Urinary bladder (tissue), 3 donors: ENCODE measurements at regions not wholly inside any gene's neighbourhood (a gene's known extent, or its start where the extent isn't known, plus 50 kb on each side); places are given as distances from the start of the nearest gene placed in this dataset.
"Not testable (repeated sequence)": the region's sequence is repeated elsewhere in the genome, so short reads cannot be mapped to it uniquely, and the experiment has no call there.

Source experiments
- DNase-seq: peaks from one replicate; pipeline ENCODE4 v3.0.0-alpha.2; 2015; ENCODE audit errors: extremely low spot score
- H3K27ac ChIP-seq: one replicate; pipeline ENCODE4 v1.5.1; 2013; ENCODE audit warnings: low read depth, mild to moderate bottlenecking, moderate library complexity
- H3K36me3 ChIP-seq: one replicate; pipeline ENCODE4 v1.6.1; 2013; ENCODE audit warnings: mild to moderate bottlenecking, moderate library complexity; ENCODE audit not compliant: insufficient read depth
- H3K4me1 ChIP-seq: one replicate; pipeline ENCODE4 v1.6.1; 2013; ENCODE audit warnings: mild to moderate bottlenecking, moderate library complexity; ENCODE audit not compliant: insufficient read depth
- H3K4me3 ChIP-seq: one replicate; pipeline ENCODE4 v1.5.1; 2013; ENCODE audit warnings: low read depth, low read length
- WGBS: extraction: QIAGEN DNeasy Blood & Tissue Kit; methylation state at CpG from one replicate; pipeline ENCODE4 v1.1.7; 2013; 5-methylcytosine and 5-hydroxymethylcytosine counted together
- donor health status: healthy with polysubstance abuse.
- donor health status: healthy.

- no peak for DNase-seq
- WGBS, result 79% methylated on average over 7 of the region's 7 CpGs
- Histone ChIP-seq H3K4me3 (no peak overlapping the region), H3K27ac (no peak overlapping the region), H3K4me1 (no peaks in the 10 kb centered on the region), H3K36me3 (no peaks in the 10 kb centered on the region)
Measured at GRCh38 chr13:104937881-104938280, 1597.6 kb downstream of the EFNB2 start.

GRCh38 chr13:104936304-104936703 lies 1599.2 kb downstream of the EFNB2 start:
- H3K4me1 ChIP-seq, result no peaks in the 10 kb centered on the region
- H3K36me3 ChIP-seq, result no peaks in the 10 kb centered on the region
- DNase-seq, result no peak
- H3K27ac ChIP-seq, result no peak overlapping the region
- WGBS, result 56% methylated on average over 2 of the region's 2 CpGs
- no peak overlapping the region for H3K4me3 ChIP-seq

- not testable (repeated sequence) for H3K4me3 ChIP-seq, H3K4me1 ChIP-seq, H3K36me3 ChIP-seq, DNase-seq, H3K27ac ChIP-seq
- WGBS, result 94% methylated on average over 1 of the region's 1 CpG
Measured at GRCh38 chr13:104920513-104920912, 1614.9 kb downstream of the EFNB2 start.

- Histone ChIP-seq H3K4me1 (no peaks in the 10 kb centered on the region), H3K4me3 (no peak overlapping the region), H3K36me3 (no peaks in the 10 kb centered on the region), H3K27ac (no peak overlapping the region)
- 92% methylated on average over 4 of the region's 4 CpGs for WGBS
- DNase-seq, result no peak
Measured at GRCh38 chr13:104920091-104920490, 1615.4 kb downstream of the EFNB2 start.

- 85% methylated on average over 1 of the region's 1 CpG for WGBS
- Histone ChIP-seq H3K4me1 (no peaks in the 10 kb centered on the region), H3K4me3 (no peak overlapping the region), H3K36me3 (no peaks in the 10 kb centered on the region), H3K27ac (no peak overlapping the region)
- no peak for DNase-seq
Measured at GRCh38 chr13:104900191-104900817, 1635.2 kb downstream of the EFNB2 start.

- H3K4me3 ChIP-seq, result no peak overlapping the region
- 95% methylated on average over 3 of the region's 3 CpGs for WGBS
- no peak for DNase-seq
- H3K36me3 ChIP-seq, result no peaks in the 10 kb centered on the region
- no peaks in the 10 kb centered on the region for H3K4me1 ChIP-seq
- no peak overlapping the region for H3K27ac ChIP-seq
Measured at GRCh38 chr13:104898484-104898883, 1637.0 kb downstream of the EFNB2 start.

- peak; percentile 4 for DNase-seq
- H3K4me1 ChIP-seq, result no peaks in the 10 kb centered on the region
Measured at GRCh38 chr13:104895521-104895920, 1639.9 kb downstream of the EFNB2 start.

GRCh38 chr13:104875038-104875754 lies 1660.3 kb downstream of the EFNB2 start:
- 75% methylated on average over 2 of the region's 2 CpGs for WGBS
- H3K36me3 ChIP-seq, result no peaks in the 10 kb centered on the region
- H3K4me3 ChIP-seq, result no peak overlapping the region
- no peak for DNase-seq
- no peak overlapping the region for H3K27ac ChIP-seq
- H3K4me1 ChIP-seq, result no peaks in the 10 kb centered on the region

More at GRCh38 chr13:104895521-104895920, 1639.9 kb downstream of the EFNB2 start:
- Histone ChIP-seq H3K4me3 (no peak overlapping the region), H3K27ac (no peak overlapping the region), H3K36me3 (no peaks in the 10 kb centered on the region)
- 26% methylated on average over 1 of the region's 1 CpG for WGBS

GRCh38 chr13:104872153-104872552 lies 1663.3 kb downstream of the EFNB2 start:
- WGBS, result 70% methylated on average over 4 of the region's 4 CpGs

GRCh38 chr13:104871456-104871855 lies 1664.0 kb downstream of the EFNB2 start:
- DNase-seq, result no peak
- Histone ChIP-seq H3K27ac (no peak overlapping the region), H3K36me3 (no peaks in the 10 kb centered on the region), H3K4me1 (no peaks in the 10 kb centered on the region), H3K4me3 (no peak overlapping the region)
- WGBS, result 93% methylated on average over 3 of the region's 3 CpGs

More at GRCh38 chr13:104872153-104872552, 1663.3 kb downstream of the EFNB2 start:
- no peak for DNase-seq
- H3K4me1 ChIP-seq, result no peaks in the 10 kb centered on the region
- H3K27ac ChIP-seq, result no peak overlapping the region
- H3K4me3 ChIP-seq, result no peak overlapping the region
- H3K36me3 ChIP-seq, result no peaks in the 10 kb centered on the region

GRCh38 chr13:104869501-104869900 lies 1666.0 kb downstream of the EFNB2 start:
- DNase-seq, result no peak
- Histone ChIP-seq H3K4me1 (no peaks in the 10 kb centered on the region), H3K4me3 (no peak overlapping the region), H3K27ac (no peak overlapping the region), H3K36me3 (no peaks in the 10 kb centered on the region)

- WGBS, result 98% methylated on average over 2 of the region's 2 CpGs
- H3K27ac ChIP-seq, result no peak overlapping the region
- no peaks in the 10 kb centered on the region for H3K4me1 ChIP-seq
- no peak for DNase-seq
- H3K36me3 ChIP-seq, result no peaks in the 10 kb centered on the region
- H3K4me3 ChIP-seq, result no peak overlapping the region
Measured at GRCh38 chr13:104868806-104869205, 1666.7 kb downstream of the EFNB2 start.

GRCh38 chr13:104855581-104855980 lies 1679.9 kb downstream of the EFNB2 start:
- no peaks in the 10 kb centered on the region for H3K4me1 ChIP-seq
- H3K27ac ChIP-seq, result no peak overlapping the region
- no peak overlapping the region for H3K4me3 ChIP-seq
- H3K36me3 ChIP-seq, result no peaks in the 10 kb centered on the region
- 79% methylated on average over 1 of the region's 1 CpG for WGBS
- no peak for DNase-seq

GRCh38 chr13:104854698-104855097 lies 1680.8 kb downstream of the EFNB2 start:
- H3K27ac ChIP-seq, result no peak overlapping the region
- DNase-seq, result no peak
- 97% methylated on average over 5 of the region's 5 CpGs for WGBS
- H3K36me3 ChIP-seq, result no peaks in the 10 kb centered on the region
- no peaks in the 10 kb centered on the region for H3K4me1 ChIP-seq
- H3K4me3 ChIP-seq, result no peak overlapping the region
